ENCODE measurements at regions not wholly inside any gene's neighbourhood (a gene's known extent, or its start where the extent isn't known, plus 50 kb on each side); places are given as distances from the start of the nearest gene placed in this dataset.

- Histone ChIP-seq H3K4me3 (replicated peaks in 1 of 2; ENCODE audit: low read depth in 1 of 2, low read length in 2 of 2) (no peak overlapping the region), H3K79me2 (ENCODE audit: insufficient read depth, low read length) (no peaks in the 10 kb centered on the region), H4K20me1 (ENCODE audit: insufficient read depth) (no peaks in the 10 kb centered on the region), H3K9ac (ENCODE audit: low read length) (no peak overlapping the region), H3K27ac (ENCODE audit: low read depth, low read length) (no peak overlapping the region), H3K9me3 (ENCODE audit: control insufficient read depth in 1 of 2, insufficient read depth in 1 of 2, low read depth in 1 of 2, low read length in 2 of 2) (no peaks in the 10 kb centered on the region), H3K27me3 (ENCODE audit: insufficient read depth, low read length) (no peaks in the 10 kb centered on the region), H3K4me2 (ENCODE audit: low read length) (no peak overlapping the region), H3K4me1 (ENCODE audit: control insufficient read depth in 1 of 2, insufficient read depth in 2 of 2, low read length in 2 of 2) (peaks cover 3 to 27% of the 10 kb centered on the region in 2 experiments; a peak in 3 of 4 replicates), H3K36me3 (ENCODE audit: control insufficient read depth in 1 of 2, insufficient read depth in 2 of 2, low read length in 2 of 2) (no peaks in the 10 kb centered on the region), H3K9me2 (ENCODE audit: insufficient read depth) (no peaks in the 10 kb centered on the region), H2AFZ (ENCODE audit: low read depth, low read length, poor library complexity, severe bottlenecking) (no peak overlapping the region)
- ATAC-seq: no peak
- no peak for DNase-seq (ENCODE audit: low read depth, low spot score)
- ChIA-PET CTCF (no interaction called here), POLR2A (no interaction called here), RAD21 (ENCODE audit: low non-redundant PET in 1 of 2, low total read pairs in 2 of 2, uncharacterized antibody in 2 of 2, unreplicated experiment in 2 of 2) (no interaction called here)
- intact Hi-C loops (cut with micrococcal nuclease): no loop called here
- BruUV-seq (replicated peaks): no TSS peak
- TF ChIP-seq EZH2phosphoT487 (IDR thresholded peaks at IDR 0.05; ENCODE audit: borderline replicate concordance) (no peak), JUND (IDR thresholded peaks at IDR 0.05) (no peak), ZFX (IDR thresholded peaks at IDR 0.05) (no peak), TCF7L2 (IDR thresholded peaks at IDR 0.05; ENCODE audit: borderline replicate concordance, extremely low read depth, insufficient read depth, insufficient read length) (no peak), YY1 (IDR thresholded peaks at IDR 0.05; ENCODE audit: extremely low read depth, insufficient replicate concordance, low read depth, low read length) (no peak), POLR2A (IDR thresholded peaks at IDR 0.05; ENCODE audit: borderline replicate concordance, extremely low read depth, insufficient read depth, insufficient read length) (no peak), EZH2 (IDR thresholded peaks at IDR 0.05) (no peak), SP1 (IDR thresholded peaks at IDR 0.05; ENCODE audit: low read depth) (no peak), CBX3 (IDR thresholded peaks at IDR 0.05; ENCODE audit: low read depth) (no peak), SRF (IDR thresholded peaks at IDR 0.05; ENCODE audit: low read depth) (no peak), SIN3A (IDR thresholded peaks at IDR 0.05; ENCODE audit: low read depth) (no peak), CEBPB (IDR thresholded peaks at IDR 0.05; ENCODE audit: low read depth) (no peak), FOSL1 (IDR thresholded peaks at IDR 0.05; ENCODE audit: low read depth) (no peak)
These were observed 75.2 kb upstream of the ARHGEF3 start for GRCh38 chr3:56876916-56877315.

DNA sequence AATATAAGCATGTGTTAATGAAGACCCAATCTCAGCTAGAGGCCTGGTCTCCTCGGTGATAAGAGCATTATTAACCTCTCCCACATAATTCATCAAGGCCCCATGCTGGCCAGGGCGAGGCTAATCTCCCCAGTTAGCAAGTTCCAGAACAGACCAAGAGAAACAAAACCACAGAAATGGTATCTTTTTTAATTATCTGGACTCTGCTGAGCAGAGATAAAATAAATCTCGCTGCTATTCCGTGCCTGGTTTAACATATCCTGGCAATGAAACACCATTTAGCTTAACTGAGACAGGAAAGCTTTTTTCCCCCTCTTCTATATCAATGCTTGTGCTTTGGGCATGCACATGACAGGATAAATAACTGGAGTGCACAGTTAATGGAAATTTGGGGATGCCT lies 72.5 kb upstream of the ARHGEF3 start:
- ATAC-seq (no peak), DNase-seq (ENCODE audit: low read depth, low spot score) (no peak)
- Histone ChIP-seq H2AFZ (ENCODE audit: low read depth, low read length, poor library complexity, severe bottlenecking) (no peak overlapping the region), H4K20me1 (ENCODE audit: insufficient read depth) (no peaks in the 10 kb centered on the region), H3K4me2 (ENCODE audit: low read length) (no peak overlapping the region), H3K9me3 (ENCODE audit: control insufficient read depth in 1 of 2, insufficient read depth in 1 of 2, low read depth in 1 of 2, low read length in 2 of 2) (no peaks in the 10 kb centered on the region), H3K9ac (ENCODE audit: low read length) (no peak overlapping the region), H3K79me2 (ENCODE audit: insufficient read depth, low read length) (no peaks in the 10 kb centered on the region), H3K4me1 (ENCODE audit: control insufficient read depth in 1 of 2, insufficient read depth in 2 of 2, low read length in 2 of 2) (peaks cover 0 to 11% of the 10 kb centered on the region in 2 experiments; a peak in 3 of 4 replicates), H3K9me2 (ENCODE audit: insufficient read depth) (no peaks in the 10 kb centered on the region), H3K4me3 (replicated peaks in 1 of 2; ENCODE audit: low read depth in 1 of 2, low read length in 2 of 2) (no peak overlapping the region), H3K27ac (ENCODE audit: low read depth, low read length) (no peak overlapping the region), H3K27me3 (ENCODE audit: insufficient read depth, low read length) (no peaks in the 10 kb centered on the region), H3K36me3 (ENCODE audit: control insufficient read depth in 1 of 2, insufficient read depth in 2 of 2, low read length in 2 of 2) (no peaks in the 10 kb centered on the region)
- POLR2A ChIA-PET: no interaction called here
- TF ChIP-seq ELF1 (IDR thresholded peaks at IDR 0.05; ENCODE audit: borderline replicate concordance, low read depth) (no peak), SP1 (IDR thresholded peaks at IDR 0.05; ENCODE audit: low read depth) (no peak), RAD21 (IDR thresholded peaks at IDR 0.05; ENCODE audit: low read depth) (no peak), SRF (IDR thresholded peaks at IDR 0.05; ENCODE audit: low read depth) (no peak), CTCF (IDR thresholded peaks at IDR 0.05 in 2 of 3, conservative IDR thresholded peaks at IDR 0.05 in 1 of 3; ENCODE audit: borderline replicate concordance in 1 of 3, insufficient read depth in 1 of 3, low read depth in 2 of 3, low read length in 2 of 3) (no peak), MAX (IDR thresholded peaks at IDR 0.05) (no peak), YY1 (IDR thresholded peaks at IDR 0.05; ENCODE audit: extremely low read depth, insufficient replicate concordance, low read depth, low read length) (no peak), POLR2AphosphoS5 (IDR thresholded peaks at IDR 0.05; ENCODE audit: low read depth, low read length) (no peak), ZNF274 (IDR thresholded peaks at IDR 0.05; ENCODE audit: low read depth, low read length) (no peak), CEBPB (IDR thresholded peaks at IDR 0.05; ENCODE audit: low read depth) (no peak), TCF7L2 (IDR thresholded peaks at IDR 0.05; ENCODE audit: borderline replicate concordance, extremely low read depth, insufficient read depth, insufficient read length) (no peak), JUND (IDR thresholded peaks at IDR 0.05) (no peak), FOSL1 (IDR thresholded peaks at IDR 0.05; ENCODE audit: low read depth) (no peak)
- RAD21 ChIA-PET (ENCODE audit: low non-redundant PET in 1 of 2, low total read pairs in 2 of 2, uncharacterized antibody in 2 of 2, unreplicated experiment in 2 of 2): no interaction called here
- CTCF ChIA-PET: no interaction called here
- BruUV-seq (replicated peaks): no TSS peak
- intact Hi-C loops (cut with micrococcal nuclease): no loop called here

All from HCT116 (cell line).